Hematopoietic multipotent progenitor cell treated with erythropoietin and hydrocortisone succinate and interleukin-3 and kit ligand, for 15 days (in vitro differentiated cells): ENCODE measurements at regions not wholly inside any gene's neighbourhood (a gene's known extent, or its start where the extent isn't known, plus 50 kb on each side); places are given as distances from the start of the nearest gene placed in this dataset.
"Not testable (repeated sequence)": the region's sequence is repeated elsewhere in the genome, so short reads cannot be mapped to it uniquely, and the experiment has no call there.

Experiments
- DNase-seq: peaks from one replicate; pipeline ENCODE4 v3.0.0-alpha.2; 2015; ENCODE audit warnings: low spot score

DNA sequence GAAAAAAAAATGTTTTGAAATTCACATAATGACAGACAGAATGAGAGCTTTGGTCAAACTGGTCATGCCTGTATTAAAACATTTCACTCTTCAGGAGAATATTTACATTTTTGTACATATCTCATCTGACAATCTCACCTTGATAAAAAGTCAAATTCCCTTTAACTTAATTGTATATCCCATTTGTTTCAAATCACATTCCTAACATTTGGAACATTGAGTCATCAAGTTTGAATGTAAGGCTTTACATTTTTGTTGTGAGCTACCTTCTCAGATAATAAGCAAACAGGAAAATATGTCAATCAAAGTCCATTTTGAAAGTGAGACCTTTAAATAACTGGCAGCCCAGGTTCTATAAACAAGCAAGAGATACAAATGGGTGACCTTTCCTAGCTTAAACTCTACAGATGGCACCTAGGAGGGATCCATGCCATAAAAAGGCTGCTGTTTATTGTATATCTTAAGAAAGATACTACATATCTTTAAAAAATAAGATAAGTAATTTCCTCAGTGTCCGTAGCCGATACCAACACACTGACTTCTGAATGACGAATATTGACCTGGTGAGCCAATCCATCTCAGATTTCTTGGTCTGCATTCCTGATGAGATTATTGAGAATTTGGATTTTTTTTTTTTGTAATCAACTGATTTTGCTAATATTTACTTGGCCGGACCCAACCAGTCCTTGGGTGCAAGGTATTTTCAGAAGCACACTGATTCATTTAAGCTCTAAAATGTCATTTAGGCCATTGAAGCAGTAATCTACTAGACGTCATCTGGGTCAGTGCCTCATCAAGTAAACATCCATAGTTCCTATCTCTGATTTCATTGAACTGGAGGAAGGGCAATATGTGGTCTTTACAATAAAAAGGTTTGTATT is 259.6 kb downstream of the BTG1 start:
- DNase-seq = no peak

DNA sequence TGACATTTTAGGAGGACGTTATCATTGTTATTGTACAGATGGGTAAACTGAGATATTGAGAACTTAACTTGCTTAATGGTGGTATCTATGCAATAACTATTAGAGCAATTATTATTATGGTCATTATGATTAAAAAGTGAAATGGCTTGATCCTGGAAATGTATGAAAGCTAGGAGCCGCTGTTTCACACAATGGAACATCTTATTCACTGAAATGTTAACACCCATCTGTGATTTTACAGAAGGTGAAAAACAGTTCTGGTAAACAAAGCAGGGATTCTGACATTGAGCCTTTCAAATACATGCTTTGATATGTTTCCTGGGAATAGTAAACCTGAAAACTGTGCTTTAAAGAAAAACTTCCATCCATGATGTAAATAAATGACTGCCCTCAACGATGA is 261.4 kb downstream of the BTG1 start:
- no peak for DNase-seq

DNA sequence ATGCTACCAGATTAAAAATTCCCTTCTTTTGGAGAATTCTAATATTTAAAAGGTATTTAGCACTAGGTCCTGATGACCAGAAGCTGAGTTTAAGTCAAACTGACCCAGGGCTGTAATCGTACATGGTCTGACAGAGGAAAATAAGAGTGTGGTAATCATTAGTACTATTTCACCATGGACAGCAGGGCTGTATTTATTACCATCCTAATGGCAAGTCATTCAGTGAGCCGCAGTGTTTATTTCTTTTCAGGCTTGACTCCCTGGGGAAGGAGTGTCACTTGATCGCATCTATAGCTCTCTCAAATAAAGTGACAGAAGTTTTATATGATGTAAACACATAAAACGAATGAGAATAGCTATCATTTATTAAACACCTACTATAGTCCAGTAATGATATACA is 261.8 kb downstream of the BTG1 start:
- no peak for DNase-seq

DNA sequence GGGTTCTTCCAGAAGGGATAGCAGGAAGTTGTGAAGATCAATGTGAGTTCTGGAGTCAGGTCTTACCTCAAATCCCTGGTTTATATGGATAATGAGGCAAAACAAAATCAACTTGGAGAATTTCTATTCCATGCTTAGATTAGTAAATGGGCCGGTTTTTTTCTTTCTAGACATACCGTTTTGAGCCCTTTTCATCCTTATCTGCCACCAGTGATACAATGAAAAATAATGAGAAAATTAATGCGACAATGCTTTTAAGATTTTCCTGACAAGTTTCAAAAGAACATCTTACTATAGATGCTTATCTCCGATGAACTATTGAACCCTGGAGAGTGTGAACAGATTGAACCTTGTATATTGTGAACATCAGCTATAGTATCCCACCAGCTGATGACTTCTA is 262.7 kb downstream of the BTG1 start:
- DNase-seq = no peak

DNA sequence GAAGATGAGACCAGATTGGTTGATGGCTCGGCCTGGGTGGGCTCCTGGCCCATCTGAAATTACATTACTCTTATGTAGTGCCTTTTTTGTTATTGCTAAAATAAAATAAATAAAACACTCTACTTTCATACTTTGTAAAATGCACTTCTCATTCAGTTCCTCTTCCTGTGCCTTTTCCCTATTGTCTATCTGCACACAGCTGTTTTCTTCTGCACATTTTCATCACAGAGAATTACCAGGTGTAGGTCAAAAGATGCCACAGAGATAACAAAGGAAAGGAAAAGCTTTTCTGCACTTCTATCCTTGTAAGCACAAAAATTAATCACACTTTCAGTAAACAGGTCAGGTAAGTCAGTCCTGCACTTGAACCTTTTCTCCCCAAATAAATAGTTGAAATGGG is 265.1 kb downstream of the BTG1 start:
- DNase-seq = no peak

DNA sequence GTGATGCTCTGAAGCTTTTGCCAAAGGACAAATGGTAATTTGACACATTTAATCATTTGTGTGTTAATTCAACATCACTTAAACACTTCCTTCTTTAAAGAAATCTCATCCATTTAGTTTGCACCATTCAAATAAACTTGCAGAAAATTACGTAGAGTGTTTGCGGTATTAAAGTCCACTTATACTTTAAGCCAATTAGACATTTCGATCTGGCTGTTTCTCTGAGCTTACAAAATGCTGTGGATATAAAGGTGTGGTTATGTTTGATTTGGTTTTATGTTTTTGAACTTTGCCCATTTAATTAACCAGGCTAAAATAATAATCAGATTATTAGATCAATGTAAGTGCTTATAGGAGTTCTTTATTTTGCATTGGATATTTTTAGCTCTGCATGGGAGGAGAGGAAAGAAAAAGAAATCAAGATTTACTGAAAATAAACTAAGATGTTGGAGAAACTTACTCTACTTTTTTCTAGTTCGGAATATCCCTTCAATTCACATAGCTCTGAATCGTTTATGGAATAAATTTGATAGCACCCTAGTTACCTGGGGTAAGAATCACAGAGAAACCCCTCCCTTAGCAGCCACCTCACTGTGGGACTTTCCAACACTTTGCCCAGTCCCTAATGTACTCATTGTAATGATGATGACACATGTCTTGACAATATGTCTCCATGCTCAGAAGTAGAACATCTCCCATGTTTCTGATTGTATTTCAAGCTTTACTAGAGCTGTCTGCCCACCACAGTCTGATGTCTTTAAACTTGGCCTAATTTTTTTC is 268.0 kb downstream of the BTG1 start:
- no peak for DNase-seq

DNA sequence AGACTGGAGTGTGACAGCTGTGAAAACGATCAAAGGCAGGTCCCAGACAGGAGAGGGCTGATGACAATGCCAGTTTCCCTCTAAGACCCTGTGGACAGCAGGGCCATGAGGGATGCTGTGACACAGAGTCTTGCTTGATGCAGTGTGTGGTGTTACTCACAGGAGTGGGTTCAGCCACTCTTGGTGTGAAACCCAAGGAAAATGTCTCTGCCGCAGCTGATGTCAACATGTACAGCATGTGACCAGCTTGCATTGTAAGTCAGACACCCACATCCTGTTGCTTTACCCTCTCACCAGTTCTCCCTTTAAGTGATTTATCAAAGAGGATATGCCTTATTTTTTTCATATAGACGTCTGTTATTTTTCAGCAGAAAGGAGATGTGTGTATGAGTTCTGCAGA is 268.6 kb downstream of the BTG1 start:
- DNase-seq = no peak

DNA sequence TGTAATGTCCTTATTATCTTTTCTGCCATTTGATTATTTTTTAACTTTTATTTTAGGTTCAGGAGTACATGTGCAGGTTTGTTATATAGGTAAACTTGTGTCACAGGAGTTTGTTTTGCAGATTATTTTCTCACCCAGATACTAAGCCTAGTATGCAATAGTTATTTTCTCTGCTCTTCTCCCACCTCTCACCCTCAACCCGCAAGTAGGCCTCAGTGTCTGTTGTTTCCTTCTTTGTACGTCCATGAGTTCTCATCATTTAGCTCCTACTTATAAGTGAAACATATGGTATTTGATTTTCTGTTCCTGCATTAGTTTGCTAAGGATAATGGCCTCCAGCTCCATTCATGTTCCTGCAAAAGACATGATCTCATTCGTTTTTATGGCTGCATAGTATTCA is 270.0 kb downstream of the BTG1 start:
- DNase-seq = not testable (repeated sequence)

DNA sequence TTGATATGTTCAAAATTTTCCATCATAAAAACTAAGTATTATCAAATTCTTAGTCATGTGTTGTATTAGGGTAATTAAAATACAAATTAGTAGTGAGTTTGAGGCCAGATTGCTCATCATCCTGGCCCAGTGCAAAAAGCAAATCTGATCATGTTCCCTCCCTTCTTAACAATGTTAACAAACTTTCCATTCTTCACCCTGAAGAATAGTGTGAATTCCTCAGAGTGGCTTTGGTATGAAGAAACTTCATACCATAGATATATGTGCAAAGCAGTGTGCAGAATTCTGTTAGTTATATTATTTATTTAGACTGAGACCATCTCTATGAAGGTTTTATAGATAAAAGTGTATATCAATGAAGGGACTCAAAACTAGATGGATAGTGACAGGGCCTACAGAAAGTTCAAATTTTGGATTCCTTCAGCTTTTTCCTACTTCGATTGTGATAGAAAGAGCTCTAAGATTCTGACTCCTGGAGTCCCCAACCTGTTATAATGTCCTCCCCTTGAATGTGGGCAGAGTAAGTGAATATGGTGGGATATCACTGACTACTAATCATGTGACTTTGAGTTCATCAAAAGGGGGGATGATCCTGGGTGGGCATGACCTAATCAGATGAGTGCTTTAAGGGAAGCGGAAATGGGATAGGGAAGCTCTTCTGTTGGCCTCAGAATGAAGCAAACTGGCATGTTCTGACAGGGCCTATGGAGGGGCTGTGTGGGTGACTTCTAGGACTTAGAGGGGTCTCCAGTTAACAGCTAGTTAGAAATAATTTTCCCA is 271.4 kb downstream of the BTG1 start:
- no peak for DNase-seq

DNA sequence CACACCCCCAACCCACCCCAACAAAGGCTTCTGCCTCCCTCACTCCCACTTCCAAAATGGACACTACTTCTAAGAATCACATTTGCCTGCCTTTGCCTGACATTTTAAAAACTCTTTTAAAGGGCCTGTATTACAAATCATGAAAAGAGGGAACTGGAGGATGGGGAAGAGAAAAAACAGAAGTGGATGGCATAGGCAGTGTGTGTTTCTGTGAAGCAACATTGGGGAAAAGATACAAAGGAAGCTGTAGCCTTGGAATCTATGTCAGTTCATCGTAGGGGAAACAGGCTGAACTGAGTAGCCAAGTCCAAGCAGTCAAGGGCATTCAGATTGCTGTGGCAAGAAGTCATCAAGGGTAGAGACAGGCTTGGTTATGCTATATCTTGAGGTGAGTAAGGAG is 273.9 kb downstream of the BTG1 start:
- no peak for DNase-seq

DNA sequence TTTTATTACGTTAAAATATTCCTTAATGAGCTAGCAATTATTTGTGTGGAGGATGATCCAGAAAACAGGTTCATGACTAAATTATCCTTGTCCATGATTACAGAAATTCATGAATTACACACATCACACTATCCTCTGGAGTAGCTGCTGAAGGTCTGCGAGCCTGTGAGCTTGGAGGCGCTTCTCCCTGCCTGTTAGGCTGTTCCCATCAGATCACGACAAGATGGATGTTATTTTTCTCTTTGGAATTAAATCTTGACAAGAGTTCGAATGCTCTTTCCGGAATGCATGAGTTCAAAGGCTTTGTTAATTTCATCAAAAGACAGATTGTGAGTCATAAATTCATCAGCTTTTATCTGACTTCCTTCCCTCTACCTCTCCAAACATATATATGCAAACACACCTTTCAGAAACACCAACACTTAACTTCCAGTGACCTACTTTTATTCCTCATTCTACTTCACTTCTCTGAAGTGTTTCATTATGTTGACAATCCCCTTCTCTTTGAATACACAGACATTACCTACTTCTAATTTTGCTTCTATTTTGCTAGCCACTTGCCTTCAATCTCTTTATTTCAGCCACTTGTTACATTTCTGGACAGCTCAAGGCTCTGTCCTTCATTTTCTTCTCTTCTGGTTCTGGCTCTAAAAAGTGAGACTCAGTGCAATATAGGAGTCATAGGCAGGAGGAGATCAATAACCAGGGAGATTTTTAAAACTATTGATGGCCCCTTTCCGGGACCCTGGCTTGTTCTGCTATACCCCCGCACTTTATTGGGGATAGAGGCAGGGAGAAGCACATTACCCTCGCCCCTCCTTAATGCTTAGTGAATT is 274.6 kb downstream of the BTG1 start:
- DNase-seq = no peak

DNA sequence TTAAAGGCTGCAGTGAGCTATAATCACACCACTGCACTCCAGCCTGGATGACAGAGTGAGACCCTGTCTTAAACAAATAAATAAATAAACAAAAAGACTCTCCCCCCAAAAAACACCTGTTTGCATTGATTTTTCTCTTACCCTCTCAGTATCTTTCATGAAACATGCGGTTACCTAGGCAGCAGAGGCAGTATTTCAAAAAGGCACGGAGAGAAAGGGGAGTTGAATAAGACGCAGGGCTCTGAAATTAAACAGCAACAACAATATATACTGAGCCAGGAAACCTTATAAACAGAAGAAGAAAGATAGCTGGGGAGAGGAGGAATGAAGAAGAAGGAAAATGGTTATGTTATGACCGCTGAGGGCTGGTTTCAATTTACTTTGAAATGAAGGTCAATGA is 277.6 kb downstream of the BTG1 start:
- no peak for DNase-seq

DNA sequence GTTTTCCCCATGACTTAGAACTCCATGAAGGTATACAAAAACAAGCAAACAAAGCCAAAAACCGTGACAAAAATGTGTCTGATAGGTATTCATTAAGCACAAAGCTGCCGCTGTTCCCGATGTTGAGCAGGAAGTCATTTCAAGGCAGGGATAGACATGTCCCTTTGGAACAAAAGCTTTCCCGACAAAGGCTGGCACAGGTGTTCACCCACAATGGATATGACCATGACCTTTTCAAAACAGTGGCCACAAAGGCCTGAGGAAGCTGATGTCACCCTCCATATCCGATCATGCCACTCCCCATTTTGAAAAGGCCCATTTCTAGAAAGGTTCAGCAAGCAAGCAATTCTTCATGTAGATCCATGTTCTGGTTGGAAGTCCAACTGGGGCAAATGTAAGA is 279.1 kb downstream of the BTG1 start:
- no peak for DNase-seq

DNA sequence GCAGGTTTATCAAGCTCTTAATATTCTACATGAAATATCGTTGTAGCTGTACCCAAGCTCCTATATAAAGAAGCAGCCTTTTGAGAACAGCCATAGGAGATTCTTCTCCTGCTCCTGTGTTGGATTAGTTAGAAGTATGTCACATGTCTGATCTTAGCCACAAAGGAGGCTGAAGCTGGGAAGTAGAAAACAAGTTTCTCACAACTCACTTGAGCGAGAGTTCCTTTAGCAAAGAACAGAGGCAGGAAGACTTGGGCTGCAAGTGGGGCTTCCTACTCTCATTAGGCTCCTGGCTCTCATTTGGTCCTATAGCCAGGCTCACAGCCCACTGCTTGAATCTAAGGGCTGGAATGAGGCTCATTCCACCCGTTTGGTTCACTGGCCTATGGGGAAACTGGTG is 281.9 kb downstream of the BTG1 start:
- DNase-seq = no peak

DNA sequence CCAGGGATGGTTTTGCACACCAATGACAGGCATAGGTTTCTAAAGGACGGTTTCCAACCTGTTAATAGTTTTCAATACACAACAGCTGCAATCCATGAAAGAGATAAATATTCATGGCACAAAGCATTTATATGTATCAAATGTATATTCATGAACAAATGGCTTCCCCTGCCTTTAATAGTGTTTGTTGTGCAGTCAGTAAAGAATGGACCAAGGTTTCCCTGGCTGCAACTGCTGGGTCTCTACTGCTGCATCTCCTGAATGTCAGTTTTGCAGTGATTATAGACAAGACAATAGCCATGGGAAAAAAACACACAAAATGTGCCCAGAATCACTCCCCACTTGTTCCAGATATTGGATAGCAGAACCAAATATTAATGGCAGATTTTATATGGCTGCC is 284.1 kb downstream of the BTG1 start:
- DNase-seq = no peak

DNA sequence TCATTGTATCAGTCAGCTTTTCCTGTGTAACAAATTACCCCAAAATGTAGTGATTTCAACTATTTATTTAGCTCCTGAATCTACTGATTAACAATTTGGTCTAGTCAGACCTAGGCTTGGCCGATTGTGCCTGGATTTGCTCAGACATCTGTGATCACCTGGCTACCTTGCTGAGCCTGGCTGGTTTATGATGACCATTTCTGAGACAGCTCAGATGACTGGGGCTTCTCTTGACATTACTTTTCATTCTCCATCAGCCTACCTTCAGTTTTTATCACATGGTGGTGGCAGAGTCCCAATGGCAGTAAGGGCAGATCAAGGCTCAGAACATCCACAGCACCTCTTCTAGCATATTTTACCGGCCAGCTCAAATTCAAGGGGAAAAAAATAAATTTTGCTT is 286.3 kb downstream of the BTG1 start:
- no peak for DNase-seq

DNA sequence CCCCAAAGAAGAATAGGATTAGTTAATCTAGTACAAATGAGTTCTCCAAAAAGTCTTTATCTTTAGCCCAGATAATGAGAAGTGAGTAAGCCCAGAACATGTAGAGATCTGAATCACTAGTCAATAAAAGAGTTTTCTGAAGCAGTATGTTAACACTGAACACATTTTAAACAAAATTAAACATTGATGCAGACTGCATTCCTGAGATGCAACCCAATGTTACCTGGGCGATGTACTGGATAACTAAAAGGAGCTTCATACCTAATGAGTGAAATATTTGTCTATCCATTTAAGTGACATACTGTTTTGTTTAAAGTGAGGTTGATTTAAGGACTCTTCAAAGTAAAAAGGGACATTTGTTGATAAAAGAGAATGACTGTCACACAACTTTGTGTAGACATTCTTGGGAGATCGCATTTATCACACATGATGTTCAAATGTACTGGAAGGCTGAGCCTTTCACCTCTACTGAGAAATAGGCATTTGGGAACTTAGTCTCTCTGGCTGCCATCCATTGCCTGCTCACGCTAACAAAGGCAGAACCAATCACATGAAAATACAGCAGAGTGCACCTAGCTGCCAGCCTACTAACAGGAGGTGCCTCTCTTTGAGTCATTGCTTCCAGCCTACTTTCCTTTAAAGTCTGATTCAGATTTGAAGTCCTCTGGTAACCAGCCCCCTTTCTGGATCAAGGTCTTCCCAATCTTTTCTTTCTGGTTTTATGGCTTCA is 287.7 kb downstream of the BTG1 start:
- DNase-seq = no peak

DNA sequence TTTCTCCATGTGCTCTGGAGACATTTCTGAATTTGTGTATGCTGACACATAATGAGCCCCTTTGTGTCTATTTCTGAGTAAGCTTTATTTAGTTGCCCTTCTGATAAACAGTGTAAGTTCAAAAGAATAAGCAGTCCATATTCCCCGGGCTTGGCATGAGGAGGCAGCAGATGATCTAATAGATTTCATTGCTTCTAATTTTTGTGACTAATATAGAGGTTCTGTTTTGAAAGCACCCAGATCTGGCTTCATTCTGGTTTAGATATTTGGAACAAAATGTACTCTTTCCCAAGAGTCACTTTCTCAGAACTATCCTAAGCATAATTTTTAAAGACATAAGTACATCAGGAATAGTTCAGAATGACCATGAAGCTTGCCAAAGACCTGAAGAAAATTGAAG is 290.9 kb downstream of the BTG1 start:
- DNase-seq = no peak

DNA sequence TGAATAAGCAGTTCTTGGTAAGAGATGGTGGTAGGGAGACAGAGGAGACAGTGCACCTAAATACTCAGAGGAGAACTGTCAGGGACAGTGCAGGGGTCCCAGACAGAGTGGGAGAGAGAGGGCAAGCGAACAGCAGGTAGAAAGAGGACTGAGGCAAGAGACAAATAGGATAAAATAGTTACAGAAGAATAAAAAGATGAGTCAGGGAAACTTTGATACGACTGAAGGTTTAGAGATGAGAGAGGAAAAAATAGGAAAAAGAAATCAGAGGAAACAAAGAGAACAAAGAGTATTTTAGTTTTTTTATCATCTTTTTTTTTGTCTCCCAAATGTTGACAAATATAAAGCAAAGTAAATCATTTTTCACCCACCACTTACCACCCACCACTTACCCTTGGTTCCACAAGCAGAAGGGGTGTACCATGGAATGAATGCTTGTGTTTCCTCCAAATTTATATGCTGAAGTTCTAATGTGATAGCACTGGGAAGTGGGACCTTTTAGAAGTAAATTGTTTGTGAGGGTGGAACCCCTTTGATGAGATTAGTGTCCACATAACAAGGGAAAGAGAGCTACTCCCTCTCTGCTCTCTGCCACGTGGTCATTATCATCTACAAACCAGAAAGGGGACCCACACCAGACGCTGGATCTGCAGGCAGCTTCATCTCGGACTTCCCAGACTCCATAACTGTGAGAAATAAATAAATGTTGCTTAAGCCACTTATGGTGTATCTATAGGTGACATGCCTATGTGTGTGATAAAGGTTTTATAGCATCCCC is 292.1 kb downstream of the BTG1 start:
- no peak for DNase-seq

DNA sequence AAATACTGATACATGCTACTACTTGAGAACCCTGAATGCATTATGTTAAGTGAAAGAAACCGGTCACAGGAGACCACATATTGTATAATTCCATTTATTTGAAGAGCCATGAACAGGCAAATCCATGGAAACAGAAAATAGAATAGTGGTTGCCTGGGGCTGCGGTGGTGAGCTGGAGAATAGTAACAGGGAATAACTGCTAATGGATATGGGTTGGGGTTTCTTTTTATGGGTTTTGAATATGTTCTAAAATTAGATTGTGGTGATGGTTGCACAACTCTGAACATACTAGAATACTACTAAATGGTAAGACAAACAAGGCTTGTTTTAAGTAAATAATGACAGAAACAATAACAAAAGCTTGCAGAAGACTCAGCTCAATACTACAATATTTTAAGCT is 293.0 kb downstream of the BTG1 start:
- DNase-seq = no peak
